ENCODE measurements at regions not wholly inside any gene's neighbourhood (a gene's known extent, or its start where the extent isn't known, plus 50 kb on each side); places are given as distances from the start of the nearest gene placed in this dataset.

- TF ChIP-seq ZNF274 (IDR thresholded peaks at IDR 0.05; ENCODE audit: low read depth, low read length) (no peak), EGR1 (IDR thresholded peaks at IDR 0.05; ENCODE audit: low read depth) (no peak)
These were observed 274.2 kb upstream of the AGTR2 start (continued) for GRCh38 chrX:115896362-115896761.

- ATAC-seq (no peak), DNase-seq (ENCODE audit: low read depth, low spot score) (no peak)
- intact Hi-C loops (cut with micrococcal nuclease): no loop called here
- Histone ChIP-seq H3K27me3 (ENCODE audit: insufficient read depth, low read length) (no peaks in the 10 kb centered on the region), H2AFZ (ENCODE audit: low read depth, low read length, poor library complexity, severe bottlenecking) (no peak overlapping the region), H3K9me2 (ENCODE audit: insufficient read depth) (no peaks in the 10 kb centered on the region), H3K27ac (ENCODE audit: low read depth, low read length) (no peak overlapping the region), H3K4me3 (replicated peaks in 1 of 2; ENCODE audit: low read depth in 1 of 2, low read length in 2 of 2) (no peak overlapping the region), H4K20me1 (ENCODE audit: insufficient read depth) (no peaks in the 10 kb centered on the region), H3K9ac (ENCODE audit: low read length) (no peak overlapping the region), H3K79me2 (ENCODE audit: insufficient read depth, low read length) (no peaks in the 10 kb centered on the region; the same call in 1 of the 2 replicates), H3K36me3 (ENCODE audit: control insufficient read depth in 1 of 2, insufficient read depth in 2 of 2, low read length in 2 of 2) (no peaks in the 10 kb centered on the region), H3K9me3 (ENCODE audit: control insufficient read depth in 1 of 2, insufficient read depth in 1 of 2, low read depth in 1 of 2, low read length in 2 of 2) (no peaks in the 10 kb centered on the region), H3K4me2 (ENCODE audit: low read length) (no peak overlapping the region), H3K4me1 (ENCODE audit: control insufficient read depth in 1 of 2, insufficient read depth in 2 of 2, low read length in 2 of 2) (peaks cover 0 to 16% of the 10 kb centered on the region in 2 experiments; a peak in 3 of 4 replicates)
- BruUV-seq (replicated peaks): no TSS peak
- POLR2A ChIA-PET: no interaction called here
- TF ChIP-seq FOSL1 (IDR thresholded peaks at IDR 0.05; ENCODE audit: low read depth): no peak
- no peak for TF ChIP-seq MAX (IDR thresholded peaks at IDR 0.05)
- no peak for TF ChIP-seq REST (IDR thresholded peaks at IDR 0.05; ENCODE audit: low read depth)
- TF ChIP-seq ZBTB33 (IDR thresholded peaks at IDR 0.05; ENCODE audit: extremely low read depth, insufficient replicate concordance, low read length): no peak
- no peak for TF ChIP-seq ZFX (IDR thresholded peaks at IDR 0.05)
- TF ChIP-seq POLR2A (IDR thresholded peaks at IDR 0.05; ENCODE audit: borderline replicate concordance, extremely low read depth, insufficient read depth, insufficient read length): no peak
- no peak for TF ChIP-seq EGR1 (IDR thresholded peaks at IDR 0.05; ENCODE audit: low read depth)
- no peak for TF ChIP-seq JUND (IDR thresholded peaks at IDR 0.05)
- no peak for TF ChIP-seq EZH2phosphoT487 (IDR thresholded peaks at IDR 0.05; ENCODE audit: borderline replicate concordance)
- no peak for TF ChIP-seq TCF7L2 (IDR thresholded peaks at IDR 0.05; ENCODE audit: borderline replicate concordance, extremely low read depth, insufficient read depth, insufficient read length)
- TF ChIP-seq EZH2 (IDR thresholded peaks at IDR 0.05): no peak
- no peak for TF ChIP-seq CBX3 (IDR thresholded peaks at IDR 0.05; ENCODE audit: low read depth)
- no peak for TF ChIP-seq RAD21 (IDR thresholded peaks at IDR 0.05; ENCODE audit: low read depth)
- no peak for TF ChIP-seq POLR2AphosphoS5 (IDR thresholded peaks at IDR 0.05; ENCODE audit: low read depth, low read length)
- no peak for TF ChIP-seq CTCF (IDR thresholded peaks at IDR 0.05 in 2 of 3, conservative IDR thresholded peaks at IDR 0.05 in 1 of 3; ENCODE audit: borderline replicate concordance in 1 of 3, insufficient read depth in 1 of 3, low read depth in 2 of 3, low read length in 2 of 3)
- no peak for TF ChIP-seq SRF (IDR thresholded peaks at IDR 0.05; ENCODE audit: low read depth)
- TF ChIP-seq SP1 (IDR thresholded peaks at IDR 0.05; ENCODE audit: low read depth): no peak
- no peak for TF ChIP-seq ATF3 (IDR thresholded peaks at IDR 0.05)
- no peak for TF ChIP-seq CEBPB (IDR thresholded peaks at IDR 0.05; ENCODE audit: low read depth)
- RAD21 ChIA-PET (ENCODE audit: low non-redundant PET in 1 of 2, low total read pairs in 2 of 2, uncharacterized antibody in 2 of 2, unreplicated experiment in 2 of 2): no interaction called here
- CTCF ChIA-PET: no interaction called here
These were observed 272.6 kb upstream of the AGTR2 start for GRCh38 chrX:115897956-115898355.
